Nephron progenitor cell (in vitro differentiated cells): ENCODE measurements at regions not wholly inside any gene's neighbourhood (a gene's known extent, or its start where the extent isn't known, plus 50 kb on each side); places are given as distances from the start of the nearest gene placed in this dataset.

Experiments
- DNase-seq: peaks from one replicate; pipeline ENCODE4 v3.0.0; 2021
- H3K27ac Mint-ChIP-seq: 2 replicates; pipeline ENCODE4 v1.8.0; 2021; ENCODE audit warnings: mild to moderate bottlenecking, moderate library complexity, mixed read lengths
- H3K27me3 Mint-ChIP-seq: 2 replicates; pipeline ENCODE4 v1.8.0; 2021; ENCODE audit warnings: mild to moderate bottlenecking, low read depth, mixed read lengths; ENCODE audit not compliant: poor library complexity
- H3K36me3 Mint-ChIP-seq: 2 replicates; pipeline ENCODE4 v1.8.0; 2021; ENCODE audit warnings: low read depth, mixed read lengths
- H3K4me1 Mint-ChIP-seq: 2 replicates; pipeline ENCODE4 v1.8.0; 2021; ENCODE audit warnings: mixed read lengths
- H3K4me3 Mint-ChIP-seq: 2 replicates; pipeline ENCODE4 v1.8.0; 2021; ENCODE audit warnings: mild to moderate bottlenecking, moderate library complexity, mixed read lengths
- H3K9me3 Mint-ChIP-seq: 2 replicates; pipeline ENCODE4 v1.8.0; 2021; ENCODE audit warnings: mild to moderate bottlenecking, moderate library complexity, mixed read lengths
- CTCF ChIP-seq: fragments of 200-600 bp; sonication (generic); IDR thresholded peaks from 2 replicates; pipeline ENCODE4 v1.5.0; 2021; ENCODE audit warnings: antibody characterized with exemption

DNA sequence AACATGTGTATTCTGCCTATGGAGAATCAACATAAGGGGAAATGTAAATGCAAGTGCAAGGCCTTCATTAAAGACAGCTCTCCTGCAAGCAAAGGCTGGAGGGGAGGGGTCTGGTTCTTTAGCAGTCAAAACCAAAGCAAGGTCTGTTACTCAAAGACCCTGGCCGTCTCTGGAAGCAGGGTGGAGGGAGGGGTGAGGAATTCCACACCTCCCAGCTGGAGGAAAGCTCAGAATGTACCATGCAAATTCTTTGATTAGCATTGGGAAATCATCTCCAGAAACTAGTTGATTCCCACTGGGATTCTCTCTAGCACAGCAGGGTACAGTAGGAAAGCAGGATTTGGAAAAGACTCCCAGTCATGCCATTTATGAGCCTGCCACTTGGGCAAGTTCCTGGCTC, 77.3 kb upstream of the ASIC2 start:
- TF ChIP-seq CTCF = no peak
- Mint-ChIP-seq H3K27me3 (no peaks in the 10 kb centered on the region), H3K36me3 (no peaks in the 10 kb centered on the region), H3K27ac (no peak overlapping the region), H3K4me3 (no peak overlapping the region), H3K4me1 (no peaks in the 10 kb centered on the region), H3K9me3 (no peaks in the 10 kb centered on the region)
- DNase-seq = no peak

DNA sequence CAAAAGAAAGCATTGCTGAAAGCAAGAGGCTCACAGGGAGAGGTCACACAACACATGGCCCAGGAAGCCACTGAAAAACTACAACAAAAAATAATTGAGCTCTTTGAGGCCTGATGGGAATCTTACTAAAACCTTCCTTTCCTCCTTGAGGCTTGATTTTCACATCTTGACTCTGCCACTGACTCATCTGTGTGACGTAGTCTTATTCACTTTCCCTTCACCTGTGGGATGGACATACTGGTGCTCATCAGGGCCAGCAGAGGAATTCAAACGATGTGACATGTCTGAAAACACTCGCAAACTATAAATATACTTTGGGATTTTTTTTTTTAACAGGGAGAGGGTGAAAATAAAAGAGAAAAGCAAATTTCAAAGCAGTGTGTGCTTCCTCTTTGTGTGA, 78.3 kb upstream of the ASIC2 start:
- DNase-seq = no peak
- Mint-ChIP-seq H3K27ac (no peak overlapping the region), H3K36me3 (no peaks in the 10 kb centered on the region), H3K27me3 (no peaks in the 10 kb centered on the region), H3K9me3 (no peaks in the 10 kb centered on the region), H3K4me1 (no peaks in the 10 kb centered on the region), H3K4me3 (no peak overlapping the region)
- no peak for TF ChIP-seq CTCF

DNA sequence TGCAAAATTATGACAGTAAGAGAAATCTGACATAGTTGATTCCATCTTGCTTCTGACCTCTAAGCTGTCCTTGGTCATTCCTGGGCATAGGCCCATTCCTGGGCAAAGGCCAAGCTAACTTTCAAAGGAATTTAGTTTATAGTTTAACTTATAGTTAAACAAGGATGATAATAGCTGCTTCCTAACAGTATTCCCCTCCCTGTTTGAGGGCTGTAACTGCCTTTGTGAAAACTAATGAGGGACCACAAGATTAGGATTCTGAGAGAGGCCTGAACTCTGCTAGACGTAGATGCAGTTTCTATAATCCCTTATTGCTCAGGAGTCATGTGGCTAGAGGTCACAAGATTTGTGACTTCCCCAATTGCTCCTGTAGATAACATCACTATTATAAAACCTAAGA, 80.2 kb upstream of the ASIC2 start:
- DNase-seq = no peak
- no peak for TF ChIP-seq CTCF
- no peaks in the 10 kb centered on the region for H3K36me3 Mint-ChIP-seq
- no peaks in the 10 kb centered on the region for H3K9me3 Mint-ChIP-seq
- H3K27me3 Mint-ChIP-seq = no peaks in the 10 kb centered on the region
- H3K27ac Mint-ChIP-seq = no peak overlapping the region
- no peak overlapping the region for H3K4me3 Mint-ChIP-seq
- no peaks in the 10 kb centered on the region for H3K4me1 Mint-ChIP-seq

GRCh38 chr17:33375103-33375502, 82.0 kb upstream of the ASIC2 start:
- Mint-ChIP-seq H3K4me1 (peaks cover 1% of the 10 kb centered on the region), H3K9me3 (no peaks in the 10 kb centered on the region), H3K36me3 (no peaks in the 10 kb centered on the region), H3K27ac (no peak overlapping the region), H3K27me3 (no peaks in the 10 kb centered on the region), H3K4me3 (no peak overlapping the region)
- DNase-seq = no peak
- no peak for TF ChIP-seq CTCF

DNA sequence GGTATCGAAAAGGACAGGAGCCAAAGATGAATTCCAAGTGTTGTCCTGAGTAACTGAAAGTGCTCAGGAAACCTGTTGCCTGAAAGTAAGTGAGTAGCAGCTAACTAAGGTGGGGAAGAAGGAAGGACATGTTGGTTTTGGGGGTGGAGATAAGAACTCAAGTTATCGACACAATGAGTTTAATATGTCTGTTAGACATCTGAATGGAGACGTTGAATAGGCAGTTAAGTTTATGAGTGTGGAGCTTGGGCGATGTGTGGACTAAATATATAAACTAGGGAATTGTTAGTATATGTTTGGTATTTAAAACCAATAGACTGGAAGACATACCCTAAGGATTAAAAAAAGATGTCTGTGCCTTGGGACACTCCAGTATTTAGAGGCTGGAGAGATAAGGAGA, 82.7 kb upstream of the ASIC2 start:
- no peak overlapping the region for H3K4me3 Mint-ChIP-seq
- H3K9me3 Mint-ChIP-seq = no peaks in the 10 kb centered on the region
- H3K36me3 Mint-ChIP-seq = no peaks in the 10 kb centered on the region
- H3K27me3 Mint-ChIP-seq = no peaks in the 10 kb centered on the region
- no peak overlapping the region for H3K27ac Mint-ChIP-seq
- no peak for DNase-seq
- no peak for TF ChIP-seq CTCF
- H3K4me1 Mint-ChIP-seq = peaks cover 5% of the 10 kb centered on the region

- Mint-ChIP-seq H3K27ac (no peak overlapping the region), H3K36me3 (no peaks in the 10 kb centered on the region), H3K27me3 (no peaks in the 10 kb centered on the region), H3K4me1 (peaks cover 10% of the 10 kb centered on the region), H3K4me3 (no peak overlapping the region), H3K9me3 (no peaks in the 10 kb centered on the region)
- DNase-seq = no peak
- no peak for TF ChIP-seq CTCF
Measured at GRCh38 chr17:33377837-33378595, 84.9 kb upstream of the ASIC2 start.
